ENCODE measurements at regions not wholly inside any gene's neighbourhood (a gene's known extent, or its start where the extent isn't known, plus 50 kb on each side); places are given as distances from the start of the nearest gene placed in this dataset.

GRCh38 chr1:187079330-187079729 lies 250.6 kb downstream of the PLA2G4A start:
- DNase-seq (ENCODE audit: low read depth, low spot score) = no peak
- no peak for TF ChIP-seq CTCF (IDR thresholded peaks at IDR 0.05; ENCODE audit: low read depth, low read length)
- in situ Hi-C loops (cut with HindIII; ENCODE audit: low sequenced_read_pairs) = no loop called here
- H3K4me3 ChIP-seq (ENCODE audit: low read depth, low read length) = no peak overlapping the region

GRCh38 chr1:187091666-187092065 lies 262.9 kb downstream of the PLA2G4A start:
- in situ Hi-C loops (cut with HindIII; ENCODE audit: low sequenced_read_pairs) = no loop called here
- TF ChIP-seq CTCF (IDR thresholded peaks at IDR 0.05; ENCODE audit: low read depth, low read length) = no peak
- DNase-seq (ENCODE audit: low read depth, low spot score) = peak; percentile 5
- no peak overlapping the region for H3K4me3 ChIP-seq (ENCODE audit: low read depth, low read length)

- in situ Hi-C loops (cut with HindIII; ENCODE audit: low sequenced_read_pairs) = no loop called here
- H3K4me3 ChIP-seq (ENCODE audit: low read depth, low read length) = no peak overlapping the region
- DNase-seq (ENCODE audit: low read depth, low spot score) = no peak
- no peak for TF ChIP-seq CTCF (IDR thresholded peaks at IDR 0.05; ENCODE audit: low read depth, low read length)
These were observed 263.4 kb downstream of the PLA2G4A start for GRCh38 chr1:187092104-187092503.

- H3K4me3 ChIP-seq (ENCODE audit: low read depth, low read length) = no peak overlapping the region
- DNase-seq (ENCODE audit: low read depth, low spot score) = no peak
- TF ChIP-seq CTCF (IDR thresholded peaks at IDR 0.05; ENCODE audit: low read depth, low read length) = no peak
- in situ Hi-C loops (cut with HindIII; ENCODE audit: low sequenced_read_pairs) = no loop called here
These were observed 267.9 kb downstream of the PLA2G4A start for GRCh38 chr1:187096689-187097088.

- DNase-seq (ENCODE audit: low read depth, low spot score) = no peak
- in situ Hi-C loops (cut with HindIII; ENCODE audit: low sequenced_read_pairs) = no loop called here
- no peak for TF ChIP-seq CTCF (IDR thresholded peaks at IDR 0.05; ENCODE audit: low read depth, low read length)
- no peak overlapping the region for H3K4me3 ChIP-seq (ENCODE audit: low read depth, low read length)
These were observed 281.6 kb downstream of the PLA2G4A start for GRCh38 chr1:187110351-187110750.

GRCh38 chr1:187114792-187115191 lies 286.0 kb downstream of the PLA2G4A start:
- in situ Hi-C loops (cut with HindIII; ENCODE audit: low sequenced_read_pairs) = no loop called here
- TF ChIP-seq CTCF (IDR thresholded peaks at IDR 0.05; ENCODE audit: low read depth, low read length) = no peak
- no peak for DNase-seq (ENCODE audit: low read depth, low spot score)
- no peak overlapping the region for H3K4me3 ChIP-seq (ENCODE audit: low read depth, low read length)

- in situ Hi-C loops (cut with HindIII; ENCODE audit: low sequenced_read_pairs) = no loop called here
- no peak for TF ChIP-seq CTCF (IDR thresholded peaks at IDR 0.05; ENCODE audit: low read depth, low read length)
- H3K4me3 ChIP-seq (ENCODE audit: low read depth, low read length) = no peak overlapping the region
- no peak for DNase-seq (ENCODE audit: low read depth, low spot score)
These were observed 292.9 kb downstream of the PLA2G4A start for GRCh38 chr1:187121661-187122060.

Data from astrocyte of the spinal cord (primary cell).